Ovary (tissue), 7 donors: ENCODE measurements at regions not wholly inside any gene's neighbourhood (a gene's known extent, or its start where the extent isn't known, plus 50 kb on each side); places are given as distances from the start of the nearest gene placed in this dataset.

Experiments used
- DNase-seq, 5 donors: peaks; one replicate each; pipeline ENCODE4 v3.0.0-alpha.2; 2019 to 2020
- H3K27ac ChIP-seq, 2 donors: fragments of 200-600 bp; one replicate each; pipeline versions ENCODE4 v1.5.1 to v1.8.0; 2019 to 2022
- H3K27me3 ChIP-seq: fragments of 200-600 bp; one replicate; pipeline ENCODE4 v1.8.0; 2022
- H3K36me3 ChIP-seq: fragments of 200-600 bp; sonication (generic); one replicate; pipeline ENCODE4 v1.5.1; 2019
- H3K4me1 ChIP-seq: one replicate; pipeline ENCODE4 v1.8.1; 2013; ENCODE audit warnings: mild to moderate bottlenecking, moderate library complexity; ENCODE audit not compliant: insufficient read depth
- H3K4me3 ChIP-seq: fragments of 200-600 bp; sonication (generic); one replicate; pipeline ENCODE4 v1.5.1; 2017
- H3K9me3 ChIP-seq, 2 donors: fragments of 200-600 bp in 1 of 2; sonication (generic) in 1 of 2; one replicate each; pipeline versions ENCODE4 v1.5.1 to v1.8.1; 2013 to 2019; ENCODE audit warnings: mild to moderate bottlenecking in 1 of 2, moderate library complexity in 1 of 2
- CTCF ChIP-seq, 3 donors: fragments of 450-650 bp in 2 of 3; fragments of 200-600 bp in 1 of 3; IDR thresholded peaks; one replicate each; pipeline versions ENCODE4 v1.5.1 to v1.8.0; 2016 to 2022; ENCODE audit warnings: antibody characterized with exemption in 3 of 3, mild to moderate bottlenecking in 1 of 3
- EP300 ChIP-seq: sonication (generic); formaldehyde crosslinking; IDR thresholded peaks from one replicate; pipeline ENCODE4 v1.6.1; 2017; ENCODE audit warnings: antibody characterized with exemption
- POLR2A ChIP-seq: fragments of 450-650 bp; IDR thresholded peaks from one replicate; pipeline ENCODE4 v1.6.1; 2017; ENCODE audit warnings: antibody characterized with exemption, mild to moderate bottlenecking, moderate library complexity
- WGBS, 3 donors: extraction: QIAGEN DNeasy Blood & Tissue Kit in 1 of 3; methylation state at CpG; one replicate each; pipeline versions ENCODE4 v1.1.5 to v1.1.7; 2013 to 2017; 5-methylcytosine and 5-hydroxymethylcytosine counted together
- intact Hi-C, 4 donors: fragments of 100-400 bp; cut with DNase I; formaldehyde crosslinking; loops; one replicate each; pipeline versions ENCODE4 v1.11.0 to v1.15.1; 2022 to 2023
- donor health status: DM: no; HTN: no; CAD: no; lungs with moderate emphysema.
- donor health status: DM: no; HTN: no; CAD: no.
- donor health status: Bipolar disorder and iron deficiency.
- donor health status: DM: no; HTN: no; CAD: no.
- donor health status: DM: yes; HTN: yes; CAD: no.

GRCh38 chr10:124339119-124340032 is 79.3 kb downstream of the OAT start:
- H3K36me3 ChIP-seq: no peaks in the 10 kb centered on the region
- H3K9me3 ChIP-seq: no peaks in the 10 kb centered on the region
- no peak overlapping the region for H3K27ac ChIP-seq
- intact Hi-C loops: no loop called here
- peaks cover 9% of the 10 kb centered on the region for H3K4me1 ChIP-seq
- H3K4me3 ChIP-seq: no peak overlapping the region
- TF ChIP-seq POLR2A (no peak), EP300 (no peak)
- H3K27me3 ChIP-seq: no peaks in the 10 kb centered on the region
- no peak for DNase-seq
- WGBS, 3 donors: 74 to 82% (median 82%) methylated on average over 16 of the region's 16 CpGs

GRCh38 chr10:124338276-124338925 is 80.3 kb downstream of the OAT start:
- 83 to 88% (median 85%) methylated on average over 4 of the region's 4 CpGs for WGBS, 3 donors
- no peak for TF ChIP-seq CTCF (IDR thresholded peaks at IDR 0.05)
- TF ChIP-seq POLR2A: no peak
- no peak for TF ChIP-seq EP300
- intact Hi-C loops: no loop called here
- H3K27ac ChIP-seq: no peak overlapping the region
- DNase-seq: no peak
- H3K4me1 ChIP-seq: peaks cover 9% of the 10 kb centered on the region
- no peaks in the 10 kb centered on the region for H3K36me3 ChIP-seq
- no peaks in the 10 kb centered on the region for H3K9me3 ChIP-seq
- H3K4me3 ChIP-seq: no peak overlapping the region
- no peaks in the 10 kb centered on the region for H3K27me3 ChIP-seq

- Histone ChIP-seq H3K9me3 (no peaks in the 10 kb centered on the region), H3K27me3 (no peaks in the 10 kb centered on the region), H3K27ac (no peak overlapping the region), H3K4me1 (peaks cover 9% of the 10 kb centered on the region), H3K36me3 (no peaks in the 10 kb centered on the region), H3K4me3 (no peak overlapping the region)
- DNase-seq: no peak
- TF ChIP-seq POLR2A (no peak), CTCF (IDR thresholded peaks at IDR 0.05) (no peak), EP300 (no peak)
- WGBS, 3 donors: 38 to 59% (median 44%) methylated on average over 2 of the region's 2 CpGs
- intact Hi-C loops: no loop called here
Measured at GRCh38 chr10:124336186-124336585, 82.5 kb downstream of the OAT start.

GRCh38 chr10:124333931-124334330 is 84.8 kb downstream of the OAT start:
- H3K27me3 ChIP-seq: no peaks in the 10 kb centered on the region
- 14 to 31% (median 21%) methylated on average over 1 of the region's 1 CpG for WGBS, 3 donors
- no peaks in the 10 kb centered on the region for H3K36me3 ChIP-seq
- intact Hi-C loops: no loop called here
- no peak overlapping the region for H3K4me3 ChIP-seq
- no peaks in the 10 kb centered on the region for H3K4me1 ChIP-seq
- no peak for TF ChIP-seq CTCF (IDR thresholded peaks at IDR 0.05)
- TF ChIP-seq POLR2A: no peak
- TF ChIP-seq EP300: no peak
- DNase-seq: no peak
- no peaks in the 10 kb centered on the region for H3K9me3 ChIP-seq
- H3K27ac ChIP-seq: no peak overlapping the region

- Histone ChIP-seq H3K4me3 (no peak overlapping the region), H3K27me3 (no peaks in the 10 kb centered on the region), H3K27ac (no peak overlapping the region), H3K9me3 (no peaks in the 10 kb centered on the region), H3K4me1 (no peaks in the 10 kb centered on the region), H3K36me3 (no peaks in the 10 kb centered on the region)
- no peak for DNase-seq
- WGBS, 3 donors: 9 to 27% (median 11%) methylated on average over 1 of the region's 1 CpG
- intact Hi-C loops: no loop called here
- TF ChIP-seq EP300: no peak
- no peak for TF ChIP-seq POLR2A
- no peak for TF ChIP-seq CTCF (IDR thresholded peaks at IDR 0.05)
Measured at GRCh38 chr10:124332426-124332825, 86.3 kb downstream of the OAT start.
